ENCODE measurements at regions not wholly inside any gene's neighbourhood (a gene's known extent, or its start where the extent isn't known, plus 50 kb on each side); places are given as distances from the start of the nearest gene placed in this dataset.
A peak's percentile ranks its signal among the peaks of the same experiment; 100 is the strongest.

DNA sequence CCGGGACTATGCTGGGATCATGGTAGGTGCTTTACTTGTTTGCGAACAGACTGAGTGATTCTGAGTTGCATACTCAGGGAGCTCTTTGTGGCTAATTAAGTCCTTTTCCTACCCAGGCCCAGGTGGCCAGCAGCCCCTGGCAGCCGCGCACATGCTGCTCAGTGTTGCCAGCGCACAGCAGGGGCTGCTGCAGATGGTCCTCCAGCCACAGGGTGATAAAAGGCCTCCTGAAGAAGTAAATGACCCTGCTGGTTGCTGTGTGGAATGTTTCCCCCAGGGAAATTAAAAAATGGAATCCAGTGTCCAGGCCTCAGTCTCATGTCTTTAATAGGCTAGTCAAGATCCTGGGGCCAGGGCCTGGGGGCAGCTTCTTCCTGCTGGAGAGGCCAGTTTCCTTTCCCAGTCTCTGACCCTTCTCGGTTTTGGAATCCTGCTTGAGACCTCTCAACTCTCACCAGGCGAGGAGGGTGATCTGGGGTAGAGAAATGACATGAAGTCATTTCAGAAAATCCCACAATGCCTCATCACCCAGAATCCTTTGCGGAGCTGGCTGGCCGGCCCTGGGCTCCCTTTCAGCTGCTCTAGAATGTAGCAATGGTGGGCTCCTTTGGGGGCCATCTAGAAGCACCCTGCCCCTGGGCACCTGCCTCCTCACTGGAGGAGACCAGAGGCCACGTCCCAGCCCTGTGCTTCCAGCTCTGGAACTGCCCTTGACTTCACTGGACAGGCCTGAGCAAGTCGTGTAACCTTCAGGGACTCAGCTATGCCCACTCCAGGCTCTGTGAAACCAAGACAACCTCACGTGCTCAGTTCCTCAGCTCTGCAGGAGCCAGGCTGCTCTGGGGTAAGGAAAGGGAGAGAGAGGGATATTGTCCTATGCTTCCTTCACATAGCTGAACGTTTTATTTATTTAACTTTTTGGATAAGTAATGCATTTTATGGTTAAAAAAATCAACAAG lies 131.4 kb downstream of the MRPS6 start:
- intact Hi-C loops (cut with micrococcal nuclease), result no loop called here
- Mint-ChIP-seq H3K27me3 (ENCODE audit: low read depth) (no peaks in the 10 kb centered on the region), H3K4me1 (ENCODE audit: low read depth) (peaks cover 50% of the 10 kb centered on the region)

DNA sequence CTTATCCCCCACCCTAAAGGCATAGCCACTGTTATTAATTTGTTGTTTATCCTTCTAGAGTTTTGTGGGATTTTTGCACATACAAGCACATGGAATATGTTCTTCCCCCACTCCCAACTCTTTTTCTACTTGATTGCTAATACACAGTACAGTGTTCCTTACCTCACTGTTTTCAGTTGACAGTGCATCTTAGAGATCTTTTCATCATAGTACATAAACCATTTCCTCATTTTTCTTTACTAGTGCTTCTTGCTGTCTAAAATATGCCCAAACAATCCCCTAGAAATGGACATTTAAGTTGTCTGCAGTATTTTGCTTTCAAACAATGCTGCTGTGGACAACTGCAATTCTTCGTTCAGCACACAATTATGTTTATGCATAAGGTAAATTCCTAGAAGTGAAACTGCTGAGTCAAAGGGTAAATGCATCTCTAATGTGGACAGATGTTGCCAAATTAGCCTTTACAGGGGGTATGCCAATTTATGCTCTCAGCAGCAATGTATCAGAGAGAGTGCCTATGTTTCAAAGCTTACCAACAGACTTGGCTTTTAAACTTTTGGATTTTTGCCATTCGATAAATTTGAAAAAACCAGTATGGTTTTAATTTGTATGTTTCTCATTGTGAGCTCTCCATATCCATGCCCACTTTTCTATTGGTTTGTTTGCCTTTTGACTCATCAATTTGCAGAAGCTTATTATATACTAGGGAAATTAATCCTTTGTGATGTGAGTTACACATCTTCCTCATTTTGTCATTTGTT lies 132.6 kb downstream of the MRPS6 start:
- peak overlapping the region; percentile 56 for H3K27ac Mint-ChIP-seq
- no peaks in the 10 kb centered on the region for H3K27me3 Mint-ChIP-seq (ENCODE audit: low read depth)
- H3K4me3 Mint-ChIP-seq (ENCODE audit: low read depth), result no peak overlapping the region
- peaks cover 10% of the 10 kb centered on the region for H3K36me3 Mint-ChIP-seq (ENCODE audit: low read depth)
- H3K9me3 Mint-ChIP-seq, result peaks cover 19% of the 10 kb centered on the region
- intact Hi-C loops (cut with micrococcal nuclease), result no loop called here
- peaks cover 40% of the 10 kb centered on the region for H3K4me1 Mint-ChIP-seq (ENCODE audit: low read depth)
- DNase-seq (ENCODE audit: low spot score), result no peak

More for the DNA sequence above, 131.4 kb downstream of the MRPS6 start:
- no peak overlapping the region for H3K4me3 Mint-ChIP-seq (ENCODE audit: low read depth)
- peak overlapping the region; percentile 17 for H3K27ac Mint-ChIP-seq
- DNase-seq (ENCODE audit: low spot score), result no peak
- H3K9me3 Mint-ChIP-seq, result peaks cover 10% of the 10 kb centered on the region
- H3K36me3 Mint-ChIP-seq (ENCODE audit: low read depth), result peaks cover 7% of the 10 kb centered on the region

GRCh38 chr21:34213959-34214358 lies 140.6 kb downstream of the MRPS6 start:
- intact Hi-C loops (cut with micrococcal nuclease), result no loop called here
- Mint-ChIP-seq H3K36me3 (ENCODE audit: low read depth) (peaks cover 16% of the 10 kb centered on the region), H3K27ac (no peak overlapping the region)

DNA sequence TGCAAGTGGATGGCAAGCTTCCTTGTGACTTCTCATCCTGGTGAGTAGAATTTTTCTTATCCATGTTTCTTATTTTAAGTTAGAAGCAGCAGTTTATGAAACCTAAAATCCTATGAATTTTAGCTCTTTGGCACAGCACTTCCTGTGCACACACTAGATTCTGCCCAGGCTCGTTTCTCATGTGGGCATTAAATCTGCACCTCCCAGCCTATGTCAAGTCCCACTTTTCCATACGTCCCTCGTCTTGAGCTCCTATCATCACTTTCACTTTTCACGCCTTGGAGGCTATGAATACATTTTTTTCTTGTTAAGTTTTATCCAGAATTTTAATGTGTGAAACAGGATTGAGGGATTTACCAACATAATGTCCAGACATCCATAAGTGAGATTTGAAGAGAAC lies 142.1 kb downstream of the MRPS6 start:
- intact Hi-C loops (cut with micrococcal nuclease), result no loop called here
- no peak overlapping the region for H3K27ac Mint-ChIP-seq
- H3K4me3 Mint-ChIP-seq (ENCODE audit: low read depth), result no peak overlapping the region
- H3K9me3 Mint-ChIP-seq, result peaks cover 21% of the 10 kb centered on the region
- peaks cover 9% of the 10 kb centered on the region for H3K36me3 Mint-ChIP-seq (ENCODE audit: low read depth)
- no peak for DNase-seq (ENCODE audit: low spot score)
- H3K4me1 Mint-ChIP-seq (ENCODE audit: low read depth), result peaks cover 10% of the 10 kb centered on the region
- no peaks in the 10 kb centered on the region for H3K27me3 Mint-ChIP-seq (ENCODE audit: low read depth)

More at GRCh38 chr21:34213959-34214358, 140.6 kb downstream of the MRPS6 start:
- Mint-ChIP-seq H3K27me3 (ENCODE audit: low read depth) (no peaks in the 10 kb centered on the region), H3K4me3 (ENCODE audit: low read depth) (no peak overlapping the region), H3K4me1 (ENCODE audit: low read depth) (peaks cover 5% of the 10 kb centered on the region), H3K9me3 (peaks cover 36% of the 10 kb centered on the region)
- DNase-seq (ENCODE audit: low spot score), result no peak

- H3K27ac Mint-ChIP-seq, result no peak overlapping the region
- H3K9me3 Mint-ChIP-seq, result peaks cover 20% of the 10 kb centered on the region
- no peaks in the 10 kb centered on the region for H3K27me3 Mint-ChIP-seq (ENCODE audit: low read depth)
- intact Hi-C loops (cut with micrococcal nuclease), result no loop called here
- H3K4me3 Mint-ChIP-seq (ENCODE audit: low read depth), result no peak overlapping the region
- H3K4me1 Mint-ChIP-seq (ENCODE audit: low read depth), result peaks cover 16% of the 10 kb centered on the region
- peaks cover 8% of the 10 kb centered on the region for H3K36me3 Mint-ChIP-seq (ENCODE audit: low read depth)
- DNase-seq (ENCODE audit: low spot score), result no peak
Observed at GRCh38 chr21:34215911-34216717, 142.7 kb downstream of the MRPS6 start.

GRCh38 chr21:34216718-34217032 lies 143.3 kb downstream of the MRPS6 start:
- DNase-seq (ENCODE audit: low spot score), result no peak
- peaks cover 20% of the 10 kb centered on the region for H3K9me3 Mint-ChIP-seq

GRCh38 chr21:34217263-34217662 lies 143.9 kb downstream of the MRPS6 start:
- no peak for DNase-seq (ENCODE audit: low spot score)
- no peak overlapping the region for H3K27ac Mint-ChIP-seq
- intact Hi-C loops (cut with micrococcal nuclease), result no loop called here
- H3K4me3 Mint-ChIP-seq (ENCODE audit: low read depth), result no peak overlapping the region
- peaks cover 20% of the 10 kb centered on the region for H3K9me3 Mint-ChIP-seq
- H3K36me3 Mint-ChIP-seq (ENCODE audit: low read depth), result peaks cover 5% of the 10 kb centered on the region
- H3K27me3 Mint-ChIP-seq (ENCODE audit: low read depth), result no peaks in the 10 kb centered on the region
- peaks cover 21% of the 10 kb centered on the region for H3K4me1 Mint-ChIP-seq (ENCODE audit: low read depth)

More at GRCh38 chr21:34216718-34217032, 143.3 kb downstream of the MRPS6 start:
- Mint-ChIP-seq H3K36me3 (ENCODE audit: low read depth) (peaks cover 8% of the 10 kb centered on the region), H3K4me1 (ENCODE audit: low read depth) (peaks cover 21% of the 10 kb centered on the region), H3K4me3 (ENCODE audit: low read depth) (no peak overlapping the region), H3K27ac (no peak overlapping the region), H3K27me3 (ENCODE audit: low read depth) (no peaks in the 10 kb centered on the region)
- intact Hi-C loops (cut with micrococcal nuclease), result no loop called here

DNA sequence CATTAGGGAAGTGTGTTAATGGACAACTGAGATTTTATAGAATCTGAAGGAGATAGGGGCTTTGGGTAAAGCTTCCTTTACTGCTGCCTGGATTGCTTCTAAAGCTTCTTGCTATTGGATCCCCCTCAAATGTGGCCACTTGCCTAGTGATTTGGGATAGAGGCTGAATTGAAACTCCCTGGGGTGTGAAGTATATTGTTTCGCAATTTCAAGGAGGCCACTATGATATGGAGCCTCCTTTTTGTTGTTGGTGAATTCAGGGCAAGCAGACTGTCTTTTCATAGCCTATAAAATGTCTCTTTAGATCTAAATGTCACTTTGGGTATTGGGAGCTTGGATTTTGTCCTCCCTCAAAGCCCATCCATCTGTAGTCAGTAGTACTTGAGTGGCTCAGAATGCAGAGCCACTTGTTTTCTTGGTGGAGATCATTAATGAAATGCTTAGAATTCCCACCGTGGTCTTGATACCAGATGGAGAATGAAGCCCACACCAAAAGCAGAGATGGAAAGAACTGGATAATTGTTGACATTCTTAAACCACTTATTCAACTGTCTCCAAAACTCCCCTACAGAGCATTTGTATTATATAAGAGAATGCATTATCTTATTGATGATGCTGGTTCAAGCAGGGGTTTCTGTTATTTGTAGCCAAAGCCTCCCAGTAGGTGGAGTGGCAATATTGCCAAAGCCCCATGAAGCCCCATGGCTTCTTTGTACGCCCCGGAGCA lies 144.3 kb upstream of the KCNE2 start:
- intact Hi-C loops (cut with micrococcal nuclease), result no loop called here
- H3K4me3 Mint-ChIP-seq (ENCODE audit: low read depth), result no peak overlapping the region
- no peak for DNase-seq (ENCODE audit: low spot score)
- H3K9me3 Mint-ChIP-seq, result peaks cover 8% of the 10 kb centered on the region
- no peaks in the 10 kb centered on the region for H3K36me3 Mint-ChIP-seq (ENCODE audit: low read depth)
- H3K4me1 Mint-ChIP-seq (ENCODE audit: low read depth), result peaks cover 21% of the 10 kb centered on the region
- no peaks in the 10 kb centered on the region for H3K27me3 Mint-ChIP-seq (ENCODE audit: low read depth)
- H3K27ac Mint-ChIP-seq, result peak overlapping the region; percentile 38

GRCh38 chr21:34220556-34221195 lies 143.1 kb upstream of the KCNE2 start:
- Mint-ChIP-seq H3K4me1 (ENCODE audit: low read depth) (peaks cover 20% of the 10 kb centered on the region), H3K4me3 (ENCODE audit: low read depth) (no peak overlapping the region), H3K36me3 (ENCODE audit: low read depth) (no peaks in the 10 kb centered on the region), H3K27me3 (ENCODE audit: low read depth) (no peaks in the 10 kb centered on the region), H3K9me3 (no peaks in the 10 kb centered on the region), H3K27ac (peak overlapping the region; percentile 48)
- no peak for DNase-seq (ENCODE audit: low spot score)
- intact Hi-C loops (cut with micrococcal nuclease), result no loop called here

DNA sequence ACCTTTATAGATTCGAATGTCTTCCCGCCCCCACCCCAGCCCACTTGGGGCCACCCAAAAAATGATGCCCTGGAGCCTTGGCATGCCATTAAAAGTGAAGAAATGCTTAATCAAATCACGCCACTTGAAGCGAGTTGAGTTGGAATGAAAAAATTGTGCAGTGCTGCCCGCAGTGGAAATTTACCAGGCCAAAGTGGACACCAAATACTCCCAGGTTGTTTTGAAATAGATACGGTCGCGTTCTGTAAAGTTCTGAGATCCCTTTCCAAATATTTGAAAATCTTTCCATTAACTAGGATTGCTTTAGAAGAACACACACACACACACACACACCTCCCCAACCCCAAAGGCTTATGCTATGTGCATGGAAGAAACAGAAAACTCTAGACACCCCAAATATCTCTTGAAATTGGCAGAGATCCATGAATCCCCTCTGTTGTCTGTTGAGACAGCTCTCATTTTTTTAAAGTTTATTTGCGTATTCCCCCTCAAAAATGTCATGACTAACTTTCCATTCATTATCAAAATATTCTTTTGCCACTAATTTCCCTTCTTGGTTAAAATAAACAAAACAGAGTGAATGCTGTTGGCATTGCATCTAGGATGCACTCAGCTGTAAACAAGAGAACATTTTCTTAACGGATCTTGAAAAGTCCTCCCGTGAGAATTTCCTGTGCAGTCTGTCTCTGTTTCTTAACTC lies 142.3 kb upstream of the KCNE2 start:
- Mint-ChIP-seq H3K9me3 (no peaks in the 10 kb centered on the region), H3K4me3 (ENCODE audit: low read depth) (no peak overlapping the region), H3K4me1 (ENCODE audit: low read depth) (peaks cover 20% of the 10 kb centered on the region), H3K27me3 (ENCODE audit: low read depth) (no peaks in the 10 kb centered on the region), H3K27ac (no peak overlapping the region), H3K36me3 (ENCODE audit: low read depth) (no peaks in the 10 kb centered on the region)
- no peak for DNase-seq (ENCODE audit: low spot score)
- intact Hi-C loops (cut with micrococcal nuclease), result no loop called here

DNA sequence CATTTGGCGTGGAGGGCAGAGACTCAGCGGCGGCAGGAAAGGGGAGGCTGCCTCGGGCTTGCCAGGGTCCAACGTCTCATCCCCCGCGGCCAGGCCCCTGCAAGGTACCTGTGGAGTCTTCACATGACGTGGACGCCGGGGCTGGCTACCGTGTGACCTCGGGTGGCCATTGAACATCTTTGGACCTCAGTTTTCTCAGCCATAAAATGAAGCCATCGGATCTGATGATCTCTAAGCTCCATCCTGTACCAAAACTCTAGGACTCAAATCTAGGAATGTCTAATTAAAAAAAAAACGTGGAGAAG lies 141.8 kb upstream of the KCNE2 start:
- Mint-ChIP-seq H3K4me3 (ENCODE audit: low read depth) (no peak overlapping the region), H3K27ac (no peak overlapping the region), H3K9me3 (no peaks in the 10 kb centered on the region), H3K36me3 (ENCODE audit: low read depth) (no peaks in the 10 kb centered on the region), H3K27me3 (ENCODE audit: low read depth) (no peaks in the 10 kb centered on the region), H3K4me1 (ENCODE audit: low read depth) (peaks cover 20% of the 10 kb centered on the region)
- intact Hi-C loops (cut with micrococcal nuclease), result no loop called here
- no peak for DNase-seq (ENCODE audit: low spot score)
